ENCODE measurements at regions not wholly inside any gene's neighbourhood (a gene's known extent, or its start where the extent isn't known, plus 50 kb on each side); places are given as distances from the start of the nearest gene placed in this dataset.

DNA sequence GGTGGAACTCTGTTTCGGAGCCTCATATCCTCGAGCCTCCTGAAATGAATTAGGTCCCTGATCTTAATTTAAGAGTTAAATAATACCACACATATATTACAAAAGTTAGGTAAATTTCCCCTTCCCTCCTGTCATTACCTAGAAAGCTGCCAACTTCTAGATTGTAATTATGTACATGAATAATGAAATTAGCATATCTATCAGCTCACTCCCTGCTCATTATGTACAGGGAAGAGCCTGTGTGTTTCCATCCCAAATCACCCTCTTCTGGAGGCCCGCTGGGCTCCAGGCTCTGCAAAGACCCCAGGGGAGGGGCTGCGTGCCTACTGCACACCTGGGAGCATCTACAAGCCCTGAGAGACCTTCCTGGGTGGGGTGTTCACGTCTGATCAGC, 384.1 kb downstream of the MN1 start:
- DNase-seq: no peak
- TF ChIP-seq, protein P1, sequence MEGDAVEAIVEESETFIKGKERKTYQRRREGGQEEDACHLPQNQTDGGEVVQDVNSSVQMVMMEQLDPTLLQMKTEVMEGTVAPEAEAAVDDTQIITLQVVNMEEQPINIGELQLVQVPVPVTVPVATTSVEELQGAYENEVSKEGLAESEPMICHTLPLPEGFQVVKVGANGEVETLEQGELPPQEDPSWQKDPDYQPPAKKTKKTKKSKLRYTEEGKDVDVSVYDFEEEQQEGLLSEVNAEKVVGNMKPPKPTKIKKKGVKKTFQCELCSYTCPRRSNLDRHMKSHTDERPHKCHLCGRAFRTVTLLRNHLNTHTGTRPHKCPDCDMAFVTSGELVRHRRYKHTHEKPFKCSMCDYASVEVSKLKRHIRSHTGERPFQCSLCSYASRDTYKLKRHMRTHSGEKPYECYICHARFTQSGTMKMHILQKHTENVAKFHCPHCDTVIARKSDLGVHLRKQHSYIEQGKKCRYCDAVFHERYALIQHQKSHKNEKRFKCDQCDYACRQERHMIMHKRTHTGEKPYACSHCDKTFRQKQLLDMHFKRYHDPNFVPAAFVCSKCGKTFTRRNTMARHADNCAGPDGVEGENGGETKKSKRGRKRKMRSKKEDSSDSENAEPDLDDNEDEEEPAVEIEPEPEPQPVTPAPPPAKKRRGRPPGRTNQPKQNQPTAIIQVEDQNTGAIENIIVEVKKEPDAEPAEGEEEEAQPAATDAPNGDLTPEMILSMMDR (IDR thresholded peaks at IDR 0.05): no peak
- H3K36me3 ChIP-seq: no peaks in the 10 kb centered on the region

DNA sequence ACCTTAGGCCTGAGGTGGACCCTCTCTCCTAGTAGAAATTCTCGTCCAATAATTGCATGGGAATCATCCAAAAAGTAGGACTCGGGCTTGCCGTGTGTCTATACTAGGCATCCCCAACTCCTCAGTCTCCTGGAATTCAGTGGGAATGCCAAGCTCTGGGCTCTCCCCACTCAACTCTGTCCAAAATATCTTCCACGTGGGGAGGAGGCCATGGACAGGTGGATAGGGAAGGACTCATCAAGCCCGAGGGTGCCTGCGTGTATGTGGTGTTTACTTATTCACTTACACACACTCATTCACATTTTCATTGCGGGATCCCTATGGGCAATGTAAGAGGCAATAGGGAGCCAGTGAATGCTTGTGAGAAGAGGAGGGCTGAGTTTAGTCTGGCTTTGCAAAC, 383.3 kb downstream of the MN1 start:
- TF ChIP-seq, protein P1 (IDR thresholded peaks at IDR 0.05): no peak

More for the DNA sequence above, 384.1 kb downstream of the MN1 start:
- no peaks in the 10 kb centered on the region for H3K27me3 ChIP-seq
- no peak overlapping the region for H3K27ac ChIP-seq
- no peaks in the 10 kb centered on the region for H3K9me3 ChIP-seq
- H3K4me1 ChIP-seq: peaks cover 0 to 7% (median 0%) of the 10 kb centered on the region in 4 donors
- no peak overlapping the region for H3K4me3 ChIP-seq

DNA sequence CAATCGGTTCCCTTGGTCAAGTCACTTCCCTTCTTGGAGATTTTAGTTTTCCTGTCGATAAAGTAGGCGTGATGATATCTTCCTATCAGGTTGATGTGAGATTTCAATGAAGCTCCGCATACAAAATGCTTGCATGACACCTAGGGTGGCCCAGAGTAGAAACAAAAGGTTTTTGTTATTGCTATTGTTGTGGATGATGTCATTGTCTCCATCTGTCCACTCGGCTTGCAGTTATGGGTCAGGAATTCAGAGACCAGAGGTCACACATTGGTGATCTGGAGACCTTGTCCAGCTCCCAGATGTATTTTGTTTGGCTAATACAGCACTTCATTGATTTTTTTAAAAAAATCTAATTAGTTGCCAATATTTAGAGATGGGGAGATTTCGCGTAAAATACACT, 382.1 kb downstream of the MN1 start:
- H3K9me3 ChIP-seq: no peaks in the 10 kb centered on the region
- no peaks in the 10 kb centered on the region for H3K27me3 ChIP-seq
- H3K36me3 ChIP-seq: no peaks in the 10 kb centered on the region
- no peak overlapping the region for H3K4me3 ChIP-seq
- TF ChIP-seq, protein P1 (IDR thresholded peaks at IDR 0.05): no peak
- no peak for TF ChIP-seq POLR2A (IDR thresholded peaks at IDR 0.05)
- no peak overlapping the region for H3K27ac ChIP-seq
- H3K4me1 ChIP-seq: peaks cover 0 to 7% (median 0%) of the 10 kb centered on the region in 4 donors
- no peak for DNase-seq

More for the DNA sequence above, 383.3 kb downstream of the MN1 start:
- Histone ChIP-seq H3K4me3 (no peak overlapping the region), H3K4me1 (peaks cover 0 to 7% (median 0%) of the 10 kb centered on the region in 4 donors), H3K27me3 (no peaks in the 10 kb centered on the region), H3K27ac (no peak overlapping the region), H3K9me3 (no peaks in the 10 kb centered on the region), H3K36me3 (no peaks in the 10 kb centered on the region)
- DNase-seq: no peak

DNA sequence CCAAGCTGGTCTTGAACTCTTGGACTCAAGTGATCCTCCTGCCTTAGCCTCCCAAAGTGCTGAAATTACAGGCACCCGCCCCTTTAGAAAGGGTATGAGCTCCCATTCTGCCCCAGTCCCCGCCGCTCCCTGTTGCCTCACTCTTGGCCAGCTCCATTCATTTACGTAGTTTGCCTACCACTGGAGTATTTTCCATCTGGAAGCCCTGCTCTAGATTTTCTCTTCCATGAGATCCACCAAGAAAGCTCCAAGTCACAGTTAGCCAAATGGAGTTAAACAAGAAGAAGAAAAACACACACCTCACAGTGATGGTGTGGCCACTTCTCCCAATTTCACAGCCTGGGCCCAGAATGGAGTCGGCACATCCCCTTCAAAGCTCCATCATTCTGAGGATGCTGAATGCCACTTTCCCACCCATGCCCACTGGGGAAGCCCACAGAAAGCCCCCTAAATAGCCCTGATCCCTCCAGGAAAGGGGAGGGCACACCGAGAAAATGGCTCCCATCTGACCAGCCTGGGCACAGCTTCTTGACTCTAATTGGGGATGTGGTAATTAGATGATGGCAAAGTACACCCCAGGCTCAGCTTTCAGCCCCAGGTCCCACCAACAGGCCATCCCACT, 381.2 kb downstream of the MN1 start:
- TF ChIP-seq, protein P1 (IDR thresholded peaks at IDR 0.05): no peak
- no peak for TF ChIP-seq POLR2A (IDR thresholded peaks at IDR 0.05)
- no peak for DNase-seq
- H3K4me1 ChIP-seq: peaks cover 0 to 7% (median 0%) of the 10 kb centered on the region in 4 donors
- H3K4me3 ChIP-seq: no peak overlapping the region
- H3K27me3 ChIP-seq: no peaks in the 10 kb centered on the region
- no peaks in the 10 kb centered on the region for H3K36me3 ChIP-seq
- no peaks in the 10 kb centered on the region for H3K9me3 ChIP-seq
- peak overlapping the region in 2 of 4 donors; percentile 52 for H3K27ac ChIP-seq

DNA sequence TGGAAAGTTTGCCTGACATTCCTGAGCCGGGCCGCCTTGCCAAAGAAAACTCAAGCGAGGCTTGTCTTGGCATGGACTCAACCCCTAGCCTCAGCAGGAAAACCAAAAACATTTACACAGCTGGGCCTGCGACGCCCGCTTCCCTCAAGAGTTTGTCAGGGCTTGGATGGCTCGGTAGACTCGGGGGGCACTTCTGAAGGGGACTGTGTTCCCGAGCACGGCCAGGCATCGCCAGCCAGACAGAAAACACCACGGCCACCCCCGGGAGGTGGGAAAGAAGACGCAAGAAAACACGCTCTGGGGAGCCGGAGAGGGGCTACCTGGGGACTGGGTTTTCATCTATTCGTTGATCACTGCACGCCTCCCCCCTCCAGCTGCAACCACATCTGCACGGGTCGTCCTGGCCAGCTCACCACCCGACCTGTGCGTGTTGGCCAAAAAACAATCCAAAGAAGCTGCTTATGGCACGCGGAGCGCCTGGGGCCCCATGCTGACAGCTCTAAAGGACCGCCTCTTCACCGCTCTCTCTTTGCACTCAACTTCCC, 380.7 kb downstream of the MN1 start:
- Histone ChIP-seq H3K36me3 (no peaks in the 10 kb centered on the region), H3K27ac (peak overlapping the region in 2 of 4 donors; percentile 52), H3K9me3 (no peaks in the 10 kb centered on the region), H3K4me3 (no peak overlapping the region), H3K4me1 (peaks cover 0 to 7% (median 0%) of the 10 kb centered on the region in 4 donors), H3K27me3 (no peaks in the 10 kb centered on the region)
- TF ChIP-seq, protein P1 (IDR thresholded peaks at IDR 0.05): no peak
- TF ChIP-seq POLR2A (IDR thresholded peaks at IDR 0.05): no peak
- peak in 2 of 3 donors; percentile 18 to 63 for DNase-seq

All from Peyer's patch (tissue), 4 donors.